ENCODE measurements at regions not wholly inside any gene's neighbourhood (a gene's known extent, or its start where the extent isn't known, plus 50 kb on each side); places are given as distances from the start of the nearest gene placed in this dataset.

- TF ChIP-seq CTCF (IDR thresholded peaks at IDR 0.05): no peak
- TF ChIP-seq POLR2AphosphoS5 (IDR thresholded peaks at IDR 0.05): no peak
- TF ChIP-seq POLR2A (IDR thresholded peaks at IDR 0.05): no peak
- TF ChIP-seq EP300 (IDR thresholded peaks at IDR 0.05): no peak
These were observed 71.1 kb upstream of the PALS2 start for GRCh38 chr7:24502135-24502488.

All from gastroesophageal sphincter (tissue), 3 donors.